A549 (cell line): ENCODE measurements at regions not wholly inside any gene's neighbourhood (a gene's known extent, or its start where the extent isn't known, plus 50 kb on each side); places are given as distances from the start of the nearest gene placed in this dataset.

ENCODE experiments used
- ATAC-seq, 2 experiments: fragments of 200-7000 bp in 1 of 2; fragments of >200 bp in 1 of 2; cut with Nextera tagmentation in 1 of 2; cut with Tn5 transposase in 1 of 2; 3 replicates each; pipeline versions ENCODE4 v1.8.0 to v1.9.1; 2018 to 2020; ENCODE audit warnings: mild to moderate bottlenecking in 1 of 2, moderate library complexity in 1 of 2
- CTCF ChIA-PET: fragments of 300-600 bp; sonication (Branson Sonifier 250); formaldehyde crosslinking; extraction: SDS; loops from one replicate; lab custom pipeline; 2021; ENCODE audit warnings: antibody characterized with exemption, inconsistent platforms; lab: Yijun Ruan, JAX
- POLR2A ChIA-PET: fragments of 350-600 bp; formaldehyde crosslinking; extraction: SDS; loops from one replicate; lab custom pipeline; 2021; ENCODE audit warnings: antibody characterized with exemption, inconsistent platforms; lab: Yijun Ruan, JAX
- DNase-seq, 2 experiments: peaks; one replicate each; pipeline versions ENCODE4 v3.0.0 to v3.0.0-alpha.2; 2011 to 2016; ENCODE audit warnings: low read depth in 1 of 2, low spot score in 1 of 2
- FAIRE-seq: peaks from 2 replicates; lab custom pipeline; 2011; peaks lifted over from hg19 to GRCh38; lab: Jason Lieb, UNC
- H3K27ac ChIP-seq, 2 experiments: fragments of >200 bp; sonication (Bioruptor Twin); formaldehyde crosslinking; 3 replicates each; pipeline ENCODE4 v1.5.1; 2016 to 2017
- H3K4me1 ChIP-seq: fragments of >200 bp; sonication (Bioruptor Twin); formaldehyde crosslinking; 3 replicates; pipeline ENCODE4 v1.6.1; 2016
- H3K4me2 ChIP-seq: fragments of >200 bp; sonication (Bioruptor Twin); formaldehyde crosslinking; 3 replicates; pipeline ENCODE4 v1.6.1; 2016
- H3K4me3 ChIP-seq: fragments of >200 bp; sonication (Bioruptor Twin); formaldehyde crosslinking; 3 replicates; pipeline ENCODE4 v1.5.1; 2016
- H3K9me3 ChIP-seq: fragments of >200 bp; sonication (Bioruptor Twin); formaldehyde crosslinking; 3 replicates; pipeline ENCODE4 v1.6.1; 2016
- CEBPB ChIP-seq, 2 experiments: fragments of >200 bp in 1 of 2; sonication (Bioruptor Twin) in 1 of 2; formaldehyde crosslinking in 1 of 2; IDR thresholded peaks; 2 replicates each; pipeline ENCODE4 v1.6.1; 2012 to 2016
- CHD4 ChIP-seq: fragments of 200-600 bp; sonication (generic); IDR thresholded peaks from 2 replicates; pipeline ENCODE4 v1.6.1; 2016; ENCODE audit warnings: antibody characterized with exemption, mild to moderate bottlenecking, borderline replicate concordance
- FOSL2 ChIP-seq, 2 experiments: fragments of 450-650 bp in 1 of 2; fragments of >200 bp in 1 of 2; sonication (Bioruptor Twin) in 1 of 2; formaldehyde crosslinking; IDR thresholded peaks; 2 replicates each; pipeline versions ENCODE4 v1.5.0 to v1.6.1; 2016 to 2020; ENCODE audit warnings: mild to moderate bottlenecking in 1 of 2, moderate library complexity in 1 of 2
- GATA3 ChIP-seq: IDR thresholded peaks from 2 replicates; pipeline ENCODE4 v1.6.1; 2012; ENCODE audit warnings: borderline replicate concordance
- HDAC2 ChIP-seq: fragments of 200-600 bp; sonication (generic); IDR thresholded peaks from 2 replicates; pipeline ENCODE4 v1.6.1; 2016
- HOXB13 ChIP-seq: fragments of 250-450 bp; sonication (Bioruptor Pico); IDR thresholded peaks from 2 replicates; pipeline ENCODE4 v1.5.0; 2020; ENCODE audit warnings: low read depth, mild to moderate bottlenecking, moderate library complexity
- HOXB5 ChIP-seq: fragments of 250-450 bp; sonication (Bioruptor Pico); IDR thresholded peaks from 2 replicates; pipeline ENCODE4 v1.5.0; 2020; ENCODE audit warnings: mild to moderate bottlenecking, moderate library complexity
- NFE2L2 ChIP-seq: fragments of 150-350 bp; conservative IDR thresholded peaks from 2 replicates; pipeline ENCODE4 v1.6.1; 2014; ENCODE audit warnings: low read length
- PHF8 ChIP-seq: fragments of 200-600 bp; sonication (generic); IDR thresholded peaks from 2 replicates; pipeline ENCODE4 v1.6.1; 2016; ENCODE audit warnings: low read depth, mild to moderate bottlenecking, antibody characterized with exemption, moderate library complexity, borderline replicate concordance
- RCOR1 ChIP-seq: fragments of 150-350 bp; IDR thresholded peaks from 2 replicates; pipeline ENCODE4 v1.6.1; 2014; ENCODE audit warnings: antibody characterized with exemption, low read length, low read depth
- RNF2 ChIP-seq: fragments of 200-600 bp; sonication (generic); IDR thresholded peaks from 2 replicates; pipeline ENCODE4 v1.6.1; 2016; ENCODE audit warnings: low read depth, mild to moderate bottlenecking, antibody characterized with exemption, moderate library complexity, borderline replicate concordance
- SMC3 ChIP-seq: fragments of >200 bp; sonication (Bioruptor Twin); formaldehyde crosslinking; IDR thresholded peaks from 3 replicates; pipeline ENCODE4 v1.6.1; 2018; ENCODE audit warnings: inconsistent platforms
- SREBF2 ChIP-seq: fragments of 450-650 bp; IDR thresholded peaks from 2 replicates; pipeline ENCODE4 v1.6.1; 2014; ENCODE audit warnings: mild to moderate bottlenecking, moderate library complexity
- ZSCAN20 ChIP-seq: fragments of 250-450 bp; sonication (Bioruptor Pico); IDR thresholded peaks from 2 replicates; pipeline ENCODE4 v1.8.0; 2022; ENCODE audit warnings: mild to moderate bottlenecking, moderate library complexity
- WGBS: methylation state at CpG from one replicate; pipeline ENCODE4 v1.1.6; 2017; ENCODE audit errors: missing lambda C conversion rate; 5-methylcytosine and 5-hydroxymethylcytosine counted together
- TF ChIP-seq, protein P1 (sequence below): fragments of 450-650 bp; IDR thresholded peaks from 2 replicates; pipeline ENCODE4 v1.6.1; 2014; ENCODE audit warnings: antibody characterized with exemption
- TF ChIP-seq, protein P2 (sequence below): fragments of 250-450 bp; sonication (Bioruptor Pico); IDR thresholded peaks from 2 replicates; pipeline ENCODE4 v1.5.0; 2021; ENCODE audit warnings: mild to moderate bottlenecking, moderate library complexity, borderline replicate concordance
- TF ChIP-seq, protein P3 (sequence below): IDR thresholded peaks from 2 replicates; pipeline ENCODE4 v1.6.1; 2012; ENCODE audit warnings: low read depth, borderline replicate concordance
- TF ChIP-seq, protein P4 (sequence below): fragments of 150-350 bp; IDR thresholded peaks from 2 replicates; pipeline ENCODE4 v1.6.1; 2014; ENCODE audit warnings: low read depth, mild to moderate bottlenecking, low read length
- TF ChIP-seq, protein P5 (sequence below): IDR thresholded peaks from 2 replicates; pipeline ENCODE4 v1.6.1; 2012
- TF ChIP-seq, protein P6 (sequence below): fragments of >200 bp; sonication (Bioruptor Twin); formaldehyde crosslinking; IDR thresholded peaks from 2 replicates; pipeline ENCODE4 v1.6.1; 2016
- TF ChIP-seq, protein P7 (sequence below): IDR thresholded peaks from 2 replicates; pipeline ENCODE4 v1.6.1; 2012

DNA sequence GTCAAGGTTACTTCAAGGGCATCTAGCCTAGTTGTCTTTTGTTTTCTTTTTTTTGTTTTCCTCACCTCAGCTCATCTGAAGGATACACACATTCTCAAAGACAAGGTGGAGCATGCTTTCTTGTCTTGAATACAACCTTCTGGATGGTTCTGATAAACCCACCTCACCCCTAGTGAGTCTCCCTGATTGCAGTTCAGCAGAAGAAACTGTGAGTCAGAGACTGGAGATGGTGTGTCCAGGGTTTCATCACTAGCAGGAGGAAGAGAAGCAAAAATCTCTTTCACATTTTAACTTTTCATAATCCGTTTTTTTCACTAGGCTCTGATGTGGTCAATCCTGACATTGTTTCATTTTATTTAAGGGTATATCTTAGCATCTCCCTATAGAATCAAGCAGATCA lies 143.0 kb upstream of the NRBF2 start (continued):
- TF ChIP-seq, protein P1, sequence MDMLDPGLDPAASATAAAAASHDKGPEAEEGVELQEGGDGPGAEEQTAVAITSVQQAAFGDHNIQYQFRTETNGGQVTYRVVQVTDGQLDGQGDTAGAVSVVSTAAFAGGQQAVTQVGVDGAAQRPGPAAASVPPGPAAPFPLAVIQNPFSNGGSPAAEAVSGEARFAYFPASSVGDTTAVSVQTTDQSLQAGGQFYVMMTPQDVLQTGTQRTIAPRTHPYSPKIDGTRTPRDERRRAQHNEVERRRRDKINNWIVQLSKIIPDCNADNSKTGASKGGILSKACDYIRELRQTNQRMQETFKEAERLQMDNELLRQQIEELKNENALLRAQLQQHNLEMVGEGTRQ, result no peak
- TF ChIP-seq, all 56 proteins: peak for 0

DNA sequence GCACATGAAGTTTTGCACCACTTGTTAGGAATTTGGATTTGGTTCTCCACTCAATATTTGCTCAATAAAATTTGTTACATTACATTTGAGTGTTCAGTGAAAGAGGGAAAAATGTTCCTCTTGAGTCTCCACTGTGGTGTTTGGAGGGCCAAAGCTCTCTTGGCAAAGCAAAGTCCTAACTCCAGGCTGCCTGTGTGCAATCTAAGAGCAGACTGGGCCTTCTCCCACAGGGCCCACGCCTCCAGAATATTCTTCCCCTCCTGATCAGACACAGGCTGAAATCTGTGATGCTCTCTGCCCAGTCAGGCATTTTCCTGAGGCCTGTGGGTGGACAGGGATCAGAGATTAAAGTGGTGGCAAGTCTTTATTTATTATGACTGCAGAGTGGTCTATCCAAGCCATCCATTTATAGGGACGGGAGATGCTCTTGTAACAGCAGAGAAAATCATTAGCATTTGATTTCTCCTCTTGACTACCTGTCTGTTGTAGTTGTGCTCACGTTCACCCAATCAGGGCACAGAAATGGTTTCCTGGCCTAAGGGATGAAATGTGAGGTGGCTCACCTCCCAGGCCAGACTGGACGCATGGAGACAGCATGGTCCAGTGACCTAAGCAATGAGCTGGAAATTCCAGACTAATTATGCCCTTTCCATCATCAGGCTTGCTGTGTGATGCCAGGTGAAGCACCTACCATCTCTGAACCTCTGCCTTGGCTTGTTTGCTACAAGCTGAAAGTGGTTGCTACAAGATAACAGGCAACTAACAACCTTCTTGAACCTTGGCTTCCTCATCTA lies 147.1 kb upstream of the NRBF2 start:
- CTCF ChIA-PET, result interaction anchor here (1.1 kb wide), 1 partner anchor 308 kb away, joined by 3 read pairs; no protein-coding TSS in a partner anchor
- no peak for TF ChIP-seq CEBPB (IDR thresholded peaks at IDR 0.05)
- no peak for TF ChIP-seq ZSCAN20 (CRISPR knock-in tag)
- Histone ChIP-seq H3K4me1 (no peaks in the 10 kb centered on the region), H3K9me3 (no peaks in the 10 kb centered on the region), H3K4me2 (no peak overlapping the region), H3K27ac (no peak overlapping the region), H3K4me3 (no peak overlapping the region)
- FAIRE-seq, result no peak
- ATAC-seq, result no peak
- POLR2A ChIA-PET, result no interaction called here
- 32% methylated on average over 4 of the region's 4 CpGs for WGBS
- DNase-seq, result no peak

DNA sequence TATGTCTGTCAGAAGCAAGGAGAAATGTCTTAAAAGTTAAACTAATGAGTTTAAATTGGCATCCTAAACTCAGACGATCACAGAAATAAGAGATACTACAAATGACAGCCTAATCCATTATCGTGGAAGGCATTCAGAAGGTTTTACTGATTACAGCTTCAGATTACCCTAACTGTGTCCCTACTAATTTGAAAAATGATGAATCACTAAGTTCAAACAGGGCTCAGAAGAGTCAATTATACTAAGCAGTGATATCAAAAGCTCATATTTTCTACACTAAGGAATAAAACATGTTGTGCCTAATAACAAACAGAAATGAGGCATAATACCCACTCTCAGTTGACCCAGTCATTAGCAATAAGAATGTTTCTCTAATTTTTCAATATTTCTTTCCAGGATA lies 152.0 kb upstream of the NRBF2 start:
- POLR2A ChIA-PET, result no interaction called here
- H3K9me3 ChIP-seq, result no peaks in the 10 kb centered on the region
- no peak overlapping the region for H3K4me2 ChIP-seq
- H3K4me3 ChIP-seq, result no peak overlapping the region
- H3K27ac ChIP-seq, result no peak overlapping the region
- DNase-seq (no peak), FAIRE-seq (no peak), ATAC-seq (no peak)
- CTCF ChIA-PET, result interaction anchor here (0.6 kb wide), 1 partner anchor 21 kb away, joined by 3 read pairs; no protein-coding TSS in a partner anchor
- no peaks in the 10 kb centered on the region for H3K4me1 ChIP-seq
- no peak for TF ChIP-seq SMC3
- TF ChIP-seq, protein P2, sequence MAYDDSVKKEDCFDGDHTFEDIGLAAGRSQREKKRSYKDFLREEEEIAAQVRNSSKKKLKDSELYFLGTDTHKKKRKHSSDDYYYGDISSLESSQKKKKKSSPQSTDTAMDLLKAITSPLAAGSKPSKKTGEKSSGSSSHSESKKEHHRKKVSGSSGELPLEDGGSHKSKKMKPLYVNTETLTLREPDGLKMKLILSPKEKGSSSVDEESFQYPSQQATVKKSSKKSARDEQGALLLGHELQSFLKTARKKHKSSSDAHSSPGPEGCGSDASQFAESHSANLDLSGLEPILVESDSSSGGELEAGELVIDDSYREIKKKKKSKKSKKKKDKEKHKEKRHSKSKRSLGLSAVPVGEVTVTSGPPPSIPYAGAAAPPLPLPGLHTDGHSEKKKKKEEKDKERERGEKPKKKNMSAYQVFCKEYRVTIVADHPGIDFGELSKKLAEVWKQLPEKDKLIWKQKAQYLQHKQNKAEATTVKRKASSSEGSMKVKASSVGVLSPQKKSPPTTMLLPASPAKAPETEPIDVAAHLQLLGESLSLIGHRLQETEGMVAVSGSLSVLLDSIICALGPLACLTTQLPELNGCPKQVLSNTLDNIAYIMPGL (CRISPR knock-in tag), result no peak
- TF ChIP-seq, protein P3, sequence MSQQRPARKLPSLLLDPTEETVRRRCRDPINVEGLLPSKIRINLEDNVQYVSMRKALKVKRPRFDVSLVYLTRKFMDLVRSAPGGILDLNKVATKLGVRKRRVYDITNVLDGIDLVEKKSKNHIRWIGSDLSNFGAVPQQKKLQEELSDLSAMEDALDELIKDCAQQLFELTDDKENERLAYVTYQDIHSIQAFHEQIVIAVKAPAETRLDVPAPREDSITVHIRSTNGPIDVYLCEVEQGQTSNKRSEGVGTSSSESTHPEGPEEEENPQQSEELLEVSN, result no peak
- TF ChIP-seq, all 56 proteins: peak for 0
- 42% methylated on average over 2 of the region's 2 CpGs for WGBS

DNA sequence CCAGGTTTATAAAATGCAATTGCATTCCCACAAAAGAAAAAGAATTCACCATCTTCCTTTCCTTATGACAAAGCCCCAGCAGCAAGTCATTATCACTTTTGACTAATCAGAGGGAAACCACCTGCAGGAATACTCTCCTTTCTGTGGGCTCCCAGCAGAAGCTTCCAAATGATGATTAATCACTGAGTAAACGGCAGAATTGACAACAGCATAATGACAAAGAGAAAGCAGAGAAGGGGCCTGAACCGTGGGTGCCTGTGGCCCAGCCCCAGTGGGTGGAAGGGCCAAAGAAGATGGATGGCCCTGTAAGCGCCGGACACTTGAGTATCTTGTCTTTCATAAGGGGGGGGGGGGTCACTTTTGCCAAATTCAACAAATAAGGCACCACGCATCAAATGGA lies 152.4 kb upstream of the NRBF2 start:
- Histone ChIP-seq H3K4me3 (no peak overlapping the region), H3K4me2 (no peak overlapping the region), H3K9me3 (no peaks in the 10 kb centered on the region), H3K27ac (no peak overlapping the region), H3K4me1 (no peaks in the 10 kb centered on the region)
- POLR2A ChIA-PET, result no interaction called here
- ATAC-seq (no peak), FAIRE-seq (no peak), DNase-seq (no peak)
- WGBS, result 53% methylated on average over 5 of the region's 5 CpGs
- no peak for TF ChIP-seq NFE2L2
- CTCF ChIA-PET, result no interaction called here

DNA sequence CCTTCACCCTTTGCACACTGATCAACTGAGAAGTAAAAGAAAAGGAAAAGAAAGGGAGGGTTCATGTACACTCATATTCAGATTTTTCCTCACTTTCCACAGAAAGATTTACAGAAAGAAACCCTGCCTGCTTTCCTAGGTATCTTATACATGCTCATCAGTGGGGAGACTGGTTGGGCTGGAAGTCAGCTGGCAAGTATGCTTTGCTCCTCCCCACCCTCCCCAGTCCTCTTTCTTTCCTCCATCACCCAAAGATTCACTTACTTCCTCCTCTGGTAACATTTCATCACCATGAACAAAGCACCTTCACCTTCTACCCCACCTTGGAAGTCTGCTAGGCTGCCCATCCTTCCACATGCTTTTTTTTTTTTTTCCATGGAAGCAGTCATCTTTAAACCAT lies 153.2 kb upstream of the NRBF2 start:
- POLR2A ChIA-PET, result no interaction called here
- CTCF ChIA-PET, result no interaction called here
- DNase-seq (no peak), ATAC-seq (no peak), FAIRE-seq (no peak)
- H3K9me3 ChIP-seq, result no peaks in the 10 kb centered on the region
- H3K4me1 ChIP-seq, result no peaks in the 10 kb centered on the region
- no peak overlapping the region for H3K4me2 ChIP-seq
- H3K27ac ChIP-seq, result no peak overlapping the region
- TF ChIP-seq SMC3 (no peak), GATA3 (no peak), SREBF2 (no peak), RNF2 (no peak), HDAC2 (no peak), HOXB5 (CRISPR knock-in tag) (no peak), FOSL2 (IDR thresholded peaks at IDR 0.05) (no peak), FOSL2 (CRISPR knock-in tag; IDR thresholded peaks at IDR 0.05) (no peak), HOXB13 (CRISPR knock-in tag) (no peak), CHD4 (no peak), RCOR1 (no peak), PHF8 (no peak)
- TF ChIP-seq, protein P4, sequence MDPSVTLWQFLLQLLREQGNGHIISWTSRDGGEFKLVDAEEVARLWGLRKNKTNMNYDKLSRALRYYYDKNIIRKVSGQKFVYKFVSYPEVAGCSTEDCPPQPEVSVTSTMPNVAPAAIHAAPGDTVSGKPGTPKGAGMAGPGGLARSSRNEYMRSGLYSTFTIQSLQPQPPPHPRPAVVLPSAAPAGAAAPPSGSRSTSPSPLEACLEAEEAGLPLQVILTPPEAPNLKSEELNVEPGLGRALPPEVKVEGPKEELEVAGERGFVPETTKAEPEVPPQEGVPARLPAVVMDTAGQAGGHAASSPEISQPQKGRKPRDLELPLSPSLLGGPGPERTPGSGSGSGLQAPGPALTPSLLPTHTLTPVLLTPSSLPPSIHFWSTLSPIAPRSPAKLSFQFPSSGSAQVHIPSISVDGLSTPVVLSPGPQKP, result no peak
- TF ChIP-seq, protein P5, sequence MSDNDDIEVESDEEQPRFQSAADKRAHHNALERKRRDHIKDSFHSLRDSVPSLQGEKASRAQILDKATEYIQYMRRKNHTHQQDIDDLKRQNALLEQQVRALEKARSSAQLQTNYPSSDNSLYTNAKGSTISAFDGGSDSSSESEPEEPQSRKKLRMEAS, result no peak
- TF ChIP-seq, protein P6, sequence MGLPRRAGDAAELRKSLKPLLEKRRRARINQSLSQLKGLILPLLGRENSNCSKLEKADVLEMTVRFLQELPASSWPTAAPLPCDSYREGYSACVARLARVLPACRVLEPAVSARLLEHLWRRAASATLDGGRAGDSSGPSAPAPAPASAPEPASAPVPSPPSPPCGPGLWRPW, result no peak
- TF ChIP-seq, protein P7, sequence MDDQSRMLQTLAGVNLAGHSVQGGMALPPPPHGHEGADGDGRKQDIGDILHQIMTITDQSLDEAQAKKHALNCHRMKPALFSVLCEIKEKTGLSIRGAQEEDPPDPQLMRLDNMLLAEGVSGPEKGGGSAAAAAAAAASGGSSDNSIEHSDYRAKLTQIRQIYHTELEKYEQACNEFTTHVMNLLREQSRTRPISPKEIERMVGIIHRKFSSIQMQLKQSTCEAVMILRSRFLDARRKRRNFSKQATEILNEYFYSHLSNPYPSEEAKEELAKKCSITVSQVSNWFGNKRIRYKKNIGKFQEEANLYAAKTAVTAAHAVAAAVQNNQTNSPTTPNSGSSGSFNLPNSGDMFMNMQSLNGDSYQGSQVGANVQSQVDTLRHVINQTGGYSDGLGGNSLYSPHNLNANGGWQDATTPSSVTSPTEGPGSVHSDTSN, result no peak
- H3K4me3 ChIP-seq, result no peak overlapping the region
